Left forelimb (tissue), 1 donor: ENCODE measurements at regions not wholly inside any gene's neighbourhood (a gene's known extent, or its start where the extent isn't known, plus 50 kb on each side); places are given as distances from the start of the nearest gene placed in this dataset.
"Not testable (repeated sequence)": the region's sequence is repeated elsewhere in the genome, so short reads cannot be mapped to it uniquely, and the experiment has no call there.

Experiments
- DNase-seq: peaks from one replicate; pipeline ENCODE4 v3.0.0-alpha.2; 2018; ENCODE audit warnings: low spot score

DNA sequence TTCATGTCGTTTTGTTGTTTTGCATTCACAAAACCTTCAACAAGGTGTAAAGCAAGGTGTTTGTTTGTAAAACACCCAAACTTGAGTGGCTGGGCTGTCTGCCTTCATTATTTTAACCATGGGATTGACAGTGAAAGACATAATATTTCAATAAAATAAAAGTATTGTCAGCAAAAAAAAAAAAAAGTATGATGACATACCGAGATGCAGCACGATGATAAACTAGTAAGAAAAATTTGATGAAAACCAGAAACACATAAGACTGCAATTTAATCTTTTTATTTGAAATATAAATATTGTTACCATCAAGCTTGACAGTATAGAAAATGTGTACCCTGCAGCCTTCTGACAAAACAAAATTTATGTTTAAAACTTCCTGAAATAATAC is 419.3 kb upstream of the DYNLRB2 start:
- no peak for DNase-seq

DNA sequence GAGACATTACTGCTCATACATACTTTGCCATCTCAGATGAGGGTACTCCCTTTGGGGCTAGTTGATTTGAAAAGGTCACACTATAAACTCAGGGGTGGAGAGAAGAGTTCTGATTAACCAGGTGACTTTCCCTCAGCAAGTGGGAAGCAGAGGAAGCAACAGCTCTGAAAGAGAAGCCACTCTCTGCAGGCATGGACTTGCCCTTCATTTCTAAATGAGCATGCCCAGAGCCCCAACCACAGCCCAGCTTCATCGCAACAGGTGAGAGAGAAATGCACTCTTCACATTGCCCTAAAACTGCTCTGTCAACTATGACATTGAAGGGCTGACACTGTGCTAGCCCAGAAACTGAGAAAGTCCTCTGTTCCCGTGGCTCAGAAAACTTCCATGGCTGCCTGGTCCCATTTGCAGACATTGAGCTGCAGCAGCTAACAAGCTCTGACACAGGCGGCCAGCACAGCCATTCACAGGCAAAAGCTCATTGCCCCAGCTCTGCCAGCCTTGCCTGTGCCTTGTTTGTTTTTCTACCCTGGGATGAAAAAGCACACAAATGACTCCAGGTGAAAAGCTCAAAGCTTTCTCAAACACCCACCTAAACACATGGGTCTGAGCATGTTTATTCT is 419.8 kb upstream of the DYNLRB2 start:
- DNase-seq = no peak

DNA sequence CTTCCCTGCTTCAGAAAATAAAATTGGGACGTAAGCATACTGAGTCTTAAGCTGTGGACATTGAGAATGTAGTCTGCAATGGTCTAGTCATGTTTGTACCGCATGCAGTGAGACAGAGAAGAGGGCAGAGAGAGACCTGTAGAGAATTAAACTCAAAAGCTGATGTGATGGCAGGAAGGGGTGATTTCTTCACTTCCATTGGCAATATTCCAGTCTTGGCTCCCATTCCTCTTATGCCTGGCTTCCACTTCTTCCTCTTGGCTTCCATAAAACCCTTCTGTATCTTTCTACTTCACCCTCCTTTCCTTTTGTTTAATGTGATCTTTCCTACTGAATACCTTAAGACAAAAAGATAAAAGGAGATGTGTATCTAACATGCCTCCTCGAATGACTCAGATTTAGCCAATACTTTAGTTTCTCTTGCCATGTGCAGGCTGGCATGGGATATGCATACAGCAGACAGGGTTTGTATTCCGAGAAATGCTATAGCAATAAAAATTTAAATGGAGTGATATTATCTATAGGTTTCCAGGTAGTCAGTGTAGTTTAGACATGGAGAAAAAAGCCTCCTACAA is 423.1 kb upstream of the DYNLRB2 start:
- no peak for DNase-seq

DNA sequence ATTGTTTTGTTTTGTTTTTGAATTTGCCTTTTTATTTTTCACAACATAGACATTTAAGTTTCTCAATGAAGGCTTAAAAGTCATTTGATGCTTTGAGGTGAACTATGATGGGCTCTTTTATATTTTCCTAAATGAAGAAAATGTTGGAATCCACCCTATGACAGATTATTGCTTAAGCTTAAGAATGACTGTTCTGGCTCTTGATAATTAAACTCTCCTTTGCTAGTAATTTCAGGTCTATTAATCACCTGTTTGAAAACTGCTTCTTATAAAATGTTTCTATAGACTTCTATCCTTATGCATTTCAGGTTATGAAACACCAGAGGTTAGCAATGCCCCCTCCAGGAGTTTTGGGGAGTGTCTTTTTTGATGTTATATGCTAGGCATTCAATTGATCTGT is 424.1 kb upstream of the DYNLRB2 start:
- DNase-seq = no peak

DNA sequence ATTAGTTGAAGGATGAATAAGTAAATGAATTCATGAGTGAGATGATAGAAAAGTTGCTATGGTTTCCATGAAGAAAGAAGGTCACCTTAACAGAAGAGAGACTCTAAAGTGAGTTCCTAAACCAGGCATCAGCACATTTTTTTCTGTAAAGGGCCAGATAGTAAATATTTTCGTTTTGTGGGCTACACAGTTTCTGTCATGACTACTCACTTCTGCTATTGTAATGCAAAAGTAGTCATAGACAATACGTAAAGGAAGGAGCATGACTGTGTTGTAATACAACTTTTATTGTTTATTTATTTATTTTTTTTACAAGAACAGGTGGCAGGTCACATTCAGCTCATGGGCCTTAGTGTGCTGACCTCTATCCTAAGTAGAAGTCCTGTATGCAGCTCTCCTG is 426.1 kb upstream of the DYNLRB2 start:
- no peak for DNase-seq

DNA sequence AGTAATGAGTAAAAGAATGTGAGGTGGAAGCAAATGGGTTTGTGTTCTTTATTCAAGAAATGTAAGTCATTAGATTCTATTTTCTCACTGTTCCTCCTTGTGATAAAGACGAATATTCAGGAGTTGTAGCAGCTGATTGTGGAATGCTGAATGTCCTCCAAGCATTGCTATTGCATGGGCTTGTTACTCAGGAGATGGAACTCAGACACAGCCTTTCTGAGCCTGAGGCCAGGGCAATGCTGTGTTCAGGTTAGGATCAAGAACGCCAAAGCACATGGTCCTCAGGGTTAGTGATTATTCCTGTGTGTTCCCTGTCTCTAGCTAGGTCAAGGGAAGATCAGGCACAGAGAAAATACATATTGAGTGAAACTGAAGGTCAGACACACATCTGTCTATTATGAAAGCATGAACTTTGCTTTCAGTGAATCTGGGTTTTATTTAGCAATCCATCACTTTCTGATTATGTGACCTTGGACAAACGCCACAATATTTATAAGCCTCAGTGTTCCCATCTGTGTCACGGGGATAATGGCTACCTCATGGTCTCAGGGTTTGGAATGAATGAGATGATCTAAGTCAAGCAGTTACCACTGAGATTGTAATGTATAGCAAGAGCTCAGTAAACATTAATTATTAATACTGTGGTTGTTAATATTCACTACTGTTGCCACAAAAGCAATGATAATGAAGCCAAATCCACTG is 426.8 kb upstream of the DYNLRB2 start:
- no peak for DNase-seq

DNA sequence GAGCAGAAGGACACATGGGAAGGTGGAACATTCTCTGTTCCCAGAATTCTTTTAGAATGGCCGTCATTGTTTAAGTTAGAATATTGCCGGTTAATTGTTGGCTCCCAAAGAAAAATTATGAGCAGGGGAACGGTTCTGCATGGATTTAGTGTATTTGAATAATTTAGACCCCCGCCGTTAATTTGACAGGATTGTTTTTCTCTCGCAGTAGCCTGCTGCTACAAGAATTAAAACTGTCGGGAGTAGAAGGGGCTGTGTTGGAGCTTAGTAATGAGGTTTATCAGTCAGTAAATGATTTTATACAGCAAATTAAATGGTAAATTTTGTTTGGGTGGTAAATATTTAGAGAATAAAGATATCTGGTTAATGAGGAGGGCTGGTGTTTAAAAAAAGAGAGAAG is 431.2 kb upstream of the DYNLRB2 start:
- DNase-seq = no peak

DNA sequence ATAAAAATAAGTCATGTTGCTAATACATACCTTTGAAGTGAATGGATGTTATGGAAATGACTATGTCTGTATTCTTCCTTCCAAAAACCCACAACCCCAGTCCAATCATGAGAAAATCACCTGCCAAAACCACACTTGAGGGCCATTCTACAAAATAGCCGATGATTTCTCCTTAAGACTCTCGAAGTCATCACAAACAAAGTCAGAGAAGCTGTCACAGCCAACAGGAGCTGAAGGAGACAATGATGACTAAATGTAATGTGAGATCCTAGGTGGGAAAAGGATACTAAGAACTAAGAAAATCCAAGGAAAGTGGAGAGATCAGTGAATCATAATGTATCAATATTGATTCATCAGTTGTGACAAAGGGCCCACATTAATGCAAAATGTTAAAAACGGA is 432.9 kb upstream of the DYNLRB2 start:
- no peak for DNase-seq

DNA sequence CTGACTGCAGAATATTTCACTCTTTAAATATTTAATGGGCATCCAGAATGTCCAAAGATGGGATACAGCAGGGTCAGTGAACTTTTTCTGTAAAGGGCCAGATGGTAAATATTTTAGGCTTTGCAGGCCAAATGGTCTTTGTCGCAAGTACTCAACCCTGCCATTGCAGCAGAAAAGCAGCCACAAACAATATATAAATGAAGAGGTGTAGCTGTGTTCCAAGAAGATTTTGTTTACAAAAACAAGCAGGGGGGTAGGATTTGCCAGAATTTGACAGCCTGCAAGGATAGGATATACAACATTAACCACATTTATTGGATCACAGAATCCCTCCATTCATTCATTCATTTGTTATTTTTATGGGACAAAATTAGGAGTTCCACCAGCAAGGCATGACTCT is 435.0 kb upstream of the DYNLRB2 start:
- DNase-seq = no peak

DNA sequence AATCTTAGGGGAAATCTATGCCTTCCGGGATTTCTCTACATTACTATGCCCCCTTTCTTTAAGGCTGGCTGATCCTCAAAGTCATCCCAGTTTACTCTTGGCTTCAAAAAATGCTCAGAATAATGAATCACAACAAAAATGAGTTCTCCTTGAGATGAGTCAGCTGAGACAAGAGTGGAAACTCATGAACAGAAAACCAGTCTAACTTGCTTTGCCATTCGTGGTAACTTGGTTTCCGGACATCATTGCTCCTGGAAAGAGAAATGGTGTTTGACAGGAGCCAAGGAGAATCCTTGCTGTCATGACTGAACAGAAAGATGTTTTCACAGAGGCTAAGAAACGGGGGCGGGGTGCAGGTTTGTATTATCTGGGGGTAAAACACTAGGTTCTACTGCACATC is 435.6 kb upstream of the DYNLRB2 start:
- no peak for DNase-seq

DNA sequence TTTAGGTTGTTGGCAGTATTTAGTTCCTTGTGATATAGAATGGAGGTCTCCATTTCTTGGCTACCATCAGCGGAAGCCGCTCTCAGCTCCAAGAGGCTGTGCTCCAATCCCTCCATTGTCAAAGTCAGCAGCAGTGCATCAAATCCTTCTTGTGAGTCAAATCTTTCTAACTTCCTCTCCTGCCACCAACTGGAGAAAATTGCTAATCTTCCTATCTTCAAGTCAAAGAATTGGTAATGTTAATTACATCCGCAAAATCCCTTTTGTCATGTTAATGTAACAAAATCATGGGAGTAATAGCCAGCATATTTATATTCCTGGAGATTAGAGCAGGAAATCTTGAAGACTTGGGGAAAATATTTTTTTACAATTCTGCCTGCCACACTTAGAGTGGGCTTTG is 436.4 kb upstream of the DYNLRB2 start:
- no peak for DNase-seq

DNA sequence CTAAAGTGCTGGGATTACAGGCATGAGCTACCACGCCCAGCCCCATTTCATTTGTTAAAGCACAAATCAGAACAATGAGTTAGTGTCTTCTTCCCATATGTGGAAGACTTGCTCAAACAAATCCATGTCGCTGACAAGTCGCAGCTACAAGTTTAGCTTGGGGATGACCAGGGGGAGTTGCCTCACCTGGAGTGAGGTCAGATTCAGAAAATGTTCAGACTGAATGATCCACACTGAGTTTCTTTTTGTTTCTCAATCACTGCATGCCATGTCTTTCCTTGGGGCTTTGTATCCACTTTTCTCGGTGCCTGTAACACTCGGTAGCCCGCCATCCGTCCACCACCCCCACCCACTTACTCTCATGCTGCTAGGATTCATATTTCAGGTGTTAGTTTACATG is 437.3 kb upstream of the DYNLRB2 start:
- DNase-seq = no peak

DNA sequence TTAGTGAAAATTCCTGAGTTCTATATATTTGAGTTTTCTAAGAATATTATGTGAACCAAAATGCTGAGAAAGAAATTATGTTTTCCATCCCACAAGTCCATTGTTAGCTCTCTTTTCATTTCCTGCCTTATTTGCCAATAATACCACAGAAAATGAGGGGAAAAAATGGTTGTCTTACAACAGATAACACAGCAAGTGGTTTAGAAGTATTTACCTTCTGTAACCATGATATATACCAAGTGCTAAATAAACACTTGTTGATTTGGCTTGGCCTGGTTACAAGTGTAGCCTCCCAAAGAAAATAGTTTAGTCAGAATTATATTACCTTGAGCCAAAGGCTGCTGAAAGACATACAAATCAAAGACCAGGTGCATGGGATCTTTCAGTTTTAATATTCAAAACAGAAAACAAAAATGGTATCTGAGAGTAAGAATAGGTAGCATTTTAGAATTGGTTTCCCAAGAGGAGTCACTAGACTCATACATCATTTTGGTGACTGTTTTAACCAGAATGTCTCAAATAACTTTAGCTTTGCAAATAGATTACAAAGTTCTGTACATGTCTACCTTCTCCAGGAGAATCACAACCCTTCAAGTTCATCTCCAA is 439.8 kb upstream of the DYNLRB2 start:
- no peak for DNase-seq

DNA sequence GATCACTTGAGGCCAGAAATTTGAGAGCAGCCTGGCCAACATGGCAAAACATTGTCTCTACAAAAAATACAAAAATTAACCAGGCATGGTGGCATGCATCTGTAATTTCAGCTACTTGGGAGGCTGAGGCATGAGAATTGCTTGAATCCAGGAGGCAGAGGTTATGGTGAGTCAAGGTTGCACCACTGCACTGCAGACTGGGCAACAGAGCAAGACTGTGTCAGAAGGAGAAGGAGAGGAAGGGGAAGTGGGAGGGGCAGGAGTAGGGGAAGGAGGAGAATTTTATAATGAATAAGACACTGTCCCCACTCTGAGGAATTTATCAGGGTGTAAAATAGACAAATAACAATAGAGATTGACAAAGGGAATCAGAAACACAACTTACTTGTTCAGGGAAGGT is 440.6 kb upstream of the DYNLRB2 start:
- no peak for DNase-seq

DNA sequence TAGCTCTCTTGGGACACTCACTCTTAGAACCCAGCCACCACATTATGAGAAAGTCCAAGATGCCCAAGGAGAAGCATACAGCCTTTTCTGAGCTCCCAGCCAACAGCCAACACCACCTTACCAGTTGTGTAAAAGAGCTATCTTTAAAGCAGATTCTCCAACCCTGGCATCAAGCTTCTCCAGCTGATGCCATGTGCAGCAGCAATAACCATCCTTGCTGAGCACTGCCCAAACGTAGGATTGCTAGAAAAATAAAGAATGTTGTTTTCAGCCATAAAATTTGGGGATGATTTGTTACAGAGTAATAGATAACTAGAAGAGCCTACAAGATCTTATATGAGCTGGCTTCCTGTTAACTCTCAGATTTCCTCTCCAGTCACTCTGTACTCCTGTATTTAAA is 443.7 kb upstream of the DYNLRB2 start:
- DNase-seq = no peak

DNA sequence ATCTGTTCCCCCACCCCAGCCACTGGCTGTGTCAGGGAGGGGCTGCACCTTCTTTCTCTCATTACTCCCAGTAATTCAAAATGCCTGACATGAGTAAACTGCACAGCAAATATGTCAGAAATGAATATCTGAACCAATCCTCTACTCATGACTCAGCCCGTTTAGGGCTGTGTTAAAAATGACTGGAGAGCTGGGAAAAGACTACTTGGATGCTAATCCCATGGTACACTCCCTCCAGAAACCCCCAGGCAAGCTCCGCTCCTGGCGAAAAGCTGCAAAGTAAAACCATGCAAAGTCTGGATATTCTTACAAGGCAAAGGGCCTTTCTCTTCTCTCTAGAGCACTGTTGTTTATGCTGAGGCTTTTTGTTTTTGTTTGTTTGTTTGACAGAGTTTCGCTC is 448.1 kb upstream of the DYNLRB2 start:
- DNase-seq = no peak

DNA sequence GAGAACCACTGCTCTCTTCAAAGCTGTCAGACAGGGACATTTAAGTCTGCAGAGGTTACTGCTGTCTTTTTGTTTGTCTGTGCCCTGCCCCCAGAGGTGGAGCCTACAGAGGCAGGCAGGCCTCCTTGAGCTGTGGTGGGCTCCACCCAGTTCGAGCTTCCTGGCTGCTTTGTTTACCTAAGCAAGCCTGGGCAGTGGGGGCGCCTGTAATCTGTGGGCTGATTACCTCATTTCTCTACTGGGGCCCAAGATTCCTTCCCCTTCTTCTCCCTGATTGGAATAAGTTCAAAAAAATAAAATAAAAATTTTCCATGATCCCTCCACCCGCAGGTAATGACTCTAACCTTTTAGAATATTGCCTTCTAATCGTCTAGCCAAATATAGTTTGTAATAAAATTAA is 449.3 kb upstream of the DYNLRB2 start:
- not testable (repeated sequence) for DNase-seq

DNA sequence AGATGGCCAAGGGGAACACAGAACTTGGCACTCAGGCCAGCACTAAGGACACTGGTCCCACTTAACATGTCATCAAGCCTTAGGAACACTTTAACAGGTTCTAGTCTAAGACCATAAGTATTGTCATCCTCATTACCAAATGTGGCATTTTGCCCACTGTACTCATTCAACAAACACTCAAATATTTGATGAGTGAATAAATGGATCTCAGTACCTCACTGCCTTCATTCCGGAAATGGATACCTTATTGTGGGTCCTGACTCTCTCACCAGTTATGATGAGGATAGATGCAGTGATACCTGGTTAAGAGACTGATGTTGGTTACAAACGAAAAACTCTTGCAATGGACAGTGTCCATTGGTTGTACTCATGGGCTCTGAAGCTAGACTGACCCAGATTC is 455.2 kb upstream of the DYNLRB2 start:
- no peak for DNase-seq

DNA sequence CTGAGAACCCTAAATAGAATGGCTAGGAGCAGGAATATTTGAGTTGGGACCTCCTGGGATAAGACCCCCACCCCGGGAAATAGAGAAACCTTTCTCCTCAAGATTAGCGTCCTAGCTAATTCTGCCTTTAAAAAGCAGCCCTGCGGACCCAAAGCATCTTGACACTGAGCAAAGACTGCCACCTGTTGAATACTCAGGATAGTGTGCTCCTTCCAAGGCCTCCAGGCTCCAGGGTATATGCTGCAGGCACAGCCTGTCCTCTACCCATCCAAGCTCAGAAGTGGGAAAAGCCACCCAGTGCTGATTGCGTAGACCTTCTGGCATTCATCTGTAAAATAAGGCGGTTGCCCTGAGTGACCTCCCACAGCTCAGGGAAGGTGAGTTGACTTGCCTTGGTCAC is 456.2 kb upstream of the DYNLRB2 start:
- DNase-seq = peak; percentile 68

DNA sequence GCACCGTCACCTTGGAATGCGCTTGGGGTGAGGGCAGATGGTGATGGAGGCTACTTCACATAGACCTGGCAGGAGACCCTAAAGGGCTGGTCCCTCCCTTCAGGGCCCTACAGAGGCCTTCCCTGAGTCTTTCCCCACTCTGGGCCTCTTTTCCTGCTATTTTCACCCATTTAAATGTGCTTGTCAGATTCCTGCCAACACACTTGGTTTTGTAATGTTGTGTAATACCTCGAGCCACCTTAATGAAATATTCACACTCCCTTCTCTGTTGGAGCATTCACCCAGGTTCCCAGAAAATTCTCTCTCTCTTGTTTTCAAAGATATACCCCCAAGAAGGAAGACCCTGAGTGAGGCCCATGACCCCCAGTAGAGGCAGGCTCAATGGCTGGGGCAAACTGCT is 456.6 kb upstream of the DYNLRB2 start:
- no peak for DNase-seq

DNA sequence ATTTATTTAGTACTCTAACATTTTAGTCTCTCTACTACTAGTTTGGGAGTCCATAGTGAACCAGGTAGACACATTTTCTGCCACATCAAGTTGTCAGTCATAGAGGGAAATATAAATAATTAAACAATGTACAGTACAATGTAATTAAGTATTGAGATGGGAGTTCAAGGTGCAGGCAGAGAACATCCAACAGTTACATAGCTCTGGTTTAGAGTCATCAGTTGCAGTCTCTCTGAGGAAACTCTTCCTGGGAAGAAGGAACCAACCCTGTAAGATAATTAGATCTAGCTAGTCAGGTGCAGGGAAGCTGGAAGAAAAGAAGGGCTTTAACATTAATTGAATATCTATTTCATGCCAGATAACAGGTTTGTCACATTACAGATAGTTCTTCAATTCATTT is 457.9 kb upstream of the DYNLRB2 start:
- no peak for DNase-seq

DNA sequence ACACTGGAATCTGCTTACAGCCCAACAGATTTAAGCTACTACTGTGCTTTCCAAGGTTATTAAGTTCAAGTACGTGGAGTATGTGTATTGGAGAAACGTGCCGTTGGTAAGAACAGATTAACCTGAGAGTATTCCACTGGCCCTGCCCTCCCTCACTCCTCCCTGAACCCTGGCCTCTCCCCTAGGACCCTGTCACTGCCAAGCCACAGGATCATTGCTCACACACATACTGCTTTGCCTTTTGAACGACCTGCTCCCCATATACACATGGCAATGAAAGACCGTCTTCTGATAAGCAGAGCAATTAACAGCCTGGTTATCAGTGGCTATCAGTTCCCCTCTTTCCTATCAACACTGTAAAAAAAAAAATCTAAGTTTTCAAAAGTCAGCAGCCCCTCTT is 458.9 kb upstream of the DYNLRB2 start:
- DNase-seq = no peak

DNA sequence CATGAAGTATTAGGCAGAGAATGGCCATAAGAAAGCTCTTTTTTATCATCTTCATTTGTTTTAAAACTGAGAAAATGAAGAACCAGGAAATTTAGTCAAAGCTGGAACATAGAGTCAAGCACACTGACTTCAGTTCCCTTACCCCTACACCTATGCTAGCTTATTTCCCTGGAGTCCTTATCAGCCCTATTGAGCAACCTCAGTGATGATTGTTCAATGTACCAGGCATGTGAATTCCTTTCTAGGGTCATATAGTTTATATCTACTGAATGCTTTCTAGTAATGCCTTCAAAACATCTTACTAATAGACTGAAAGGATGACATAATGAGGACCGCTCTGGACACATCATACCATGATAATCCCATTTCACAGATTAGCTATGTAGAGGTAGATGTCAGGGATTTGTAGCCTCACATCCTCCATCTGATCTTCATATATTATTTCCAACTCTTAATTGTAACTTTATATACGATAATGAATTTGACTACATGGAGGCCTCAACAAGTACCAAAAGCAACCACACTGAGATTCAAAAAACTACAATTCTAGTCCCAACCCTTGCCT is 460.4 kb upstream of the DYNLRB2 start:
- no peak for DNase-seq
